ENCODE measurements at regions not wholly inside any gene's neighbourhood (a gene's known extent, or its start where the extent isn't known, plus 50 kb on each side); places are given as distances from the start of the nearest gene placed in this dataset.

DNA sequence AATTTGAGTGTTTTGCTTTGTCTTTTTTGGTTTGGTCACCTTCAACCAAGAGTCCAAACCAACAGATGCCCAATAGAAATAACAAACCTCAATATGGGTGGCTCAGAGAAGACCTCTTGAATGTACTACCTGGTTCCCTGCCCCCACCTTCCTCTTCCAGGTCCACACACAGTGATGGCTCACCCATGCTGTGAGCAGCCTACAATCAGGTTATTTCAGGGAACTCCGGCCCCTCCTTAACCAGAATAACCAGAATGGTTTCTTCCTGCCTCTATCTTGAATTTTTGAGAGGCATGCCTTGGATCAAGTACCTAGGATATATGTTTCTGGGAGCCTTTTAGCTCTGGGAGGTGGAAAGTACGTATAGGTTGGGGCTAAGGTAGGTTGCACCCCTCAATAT, 327.1 kb upstream of the PRDM1 start:
- ChIA-PET POLR2A (no interaction called here), CTCF (ENCODE audit: low intra/inter-chr PET ratio, low total read pairs) (no interaction called here)
- Histone ChIP-seq H3K4me1 (ENCODE audit: insufficient read depth, low read length) (no peaks in the 10 kb centered on the region), H3K4me2 (ENCODE audit: low read depth, low read length) (no peak overlapping the region), H2AFZ (ENCODE audit: low read length) (no peak overlapping the region), H3K4me3 (replicated peaks in 1 of 3; ENCODE audit: insufficient read depth in 1 of 3, low read depth in 2 of 3, low read length in 3 of 3) (no peak overlapping the region), H3K27ac (ENCODE audit: extremely low read length, insufficient read depth, low read length) (no peak overlapping the region), H3K9ac (ENCODE audit: insufficient read depth, low read depth, low read length) (no peak overlapping the region), H3K9me3 (ENCODE audit: low read length) (no peaks in the 10 kb centered on the region), H3K36me3 (replicated peaks in 1 of 2; ENCODE audit: control insufficient read depth in 1 of 2, insufficient read depth in 2 of 2, low read length in 2 of 2) (no peaks in the 10 kb centered on the region), H3K27me3 (ENCODE audit: control insufficient read depth in 1 of 2, insufficient read depth in 2 of 2, low read length in 2 of 2) (peaks cover 0 to 10% of the 10 kb centered on the region in 2 experiments; a peak in 2 of 5 replicates), H4K20me1 (ENCODE audit: insufficient read depth, low read length) (no peaks in the 10 kb centered on the region), H3K79me2 (ENCODE audit: insufficient read depth, low read length) (no peaks in the 10 kb centered on the region)
- TF ChIP-seq, protein P1, sequence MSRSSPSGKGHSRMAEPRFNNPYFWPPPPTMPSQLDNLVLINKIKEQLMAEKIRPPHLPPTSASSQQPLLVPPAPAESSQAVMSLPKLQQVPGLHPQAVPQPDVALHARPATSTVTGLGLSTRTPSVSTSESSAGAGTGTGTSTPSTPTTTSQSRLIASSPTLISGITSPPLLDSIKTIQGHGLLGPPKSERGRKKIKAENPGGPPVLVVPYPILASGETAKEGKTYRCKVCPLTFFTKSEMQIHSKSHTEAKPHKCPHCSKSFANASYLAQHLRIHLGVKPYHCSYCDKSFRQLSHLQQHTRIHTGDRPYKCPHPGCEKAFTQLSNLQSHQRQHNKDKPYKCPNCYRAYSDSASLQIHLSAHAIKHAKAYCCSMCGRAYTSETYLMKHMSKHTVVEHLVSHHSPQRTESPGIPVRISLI (CRISPR knock-in tag; IDR thresholded peaks at IDR 0.05; ENCODE audit: borderline replicate concordance): no peak
- no peak for TF ChIP-seq ZNF577 (CRISPR knock-in tag; IDR thresholded peaks at IDR 0.05; ENCODE audit: borderline replicate concordance, low read depth)
- TF ChIP-seq ARHGAP35 (CRISPR knock-in tag; IDR thresholded peaks at IDR 0.05; ENCODE audit: borderline replicate concordance): no peak
- 14% methylated on average over 2 of the region's 2 CpGs for WGBS (ENCODE audit: low lambda C conversion rate)
- FAIRE-seq (no peak), ATAC-seq (no peak), DNase-seq (ENCODE audit: low spot score) (no peak)
- intact Hi-C loops (cut with micrococcal nuclease; ENCODE audit: unreplicated experiment) (no loop called here), in situ Hi-C loops (cut with HindIII; ENCODE audit: extremely low pct_ligation_motif_present, low pct_unique_long_range_greater_than_20kb) (no loop called here)
- no TSS peak for BruUV-seq (replicated peaks)

DNA sequence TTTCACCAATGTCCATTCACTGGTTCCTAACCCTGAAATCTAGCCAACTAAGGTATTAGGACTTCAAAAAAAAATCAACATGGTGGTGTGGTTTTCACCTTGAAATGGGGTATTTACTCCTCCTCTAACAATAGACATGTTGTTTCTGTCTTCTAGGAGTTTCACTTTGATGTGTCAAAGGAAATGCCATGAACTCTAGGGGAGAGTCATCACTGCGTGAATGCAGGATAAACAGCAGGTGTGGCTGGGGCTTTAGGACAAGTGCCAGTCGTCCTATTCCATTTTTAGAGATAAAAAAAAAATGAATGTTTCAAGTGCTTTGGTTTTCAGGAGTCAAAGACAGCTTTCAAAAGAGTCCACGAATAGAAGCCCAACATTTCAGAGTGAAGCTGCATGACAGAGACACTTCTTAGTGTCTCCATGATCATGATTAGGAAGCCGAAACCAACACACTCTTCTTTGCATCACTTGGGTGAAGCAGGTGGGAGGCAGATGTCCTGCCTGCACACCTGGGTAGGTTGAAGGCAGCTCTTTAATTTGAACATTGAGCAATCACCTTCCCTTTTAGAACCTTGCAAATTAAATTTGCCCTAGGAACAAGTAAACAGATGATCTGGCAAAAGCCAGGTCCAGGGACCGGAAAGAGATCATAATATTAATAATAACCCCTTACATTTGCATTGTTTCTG, 328.5 kb upstream of the PRDM1 start:
- intact Hi-C loops (cut with micrococcal nuclease; ENCODE audit: unreplicated experiment): no loop called here
- Histone ChIP-seq H3K79me2 (ENCODE audit: insufficient read depth, low read length) (no peaks in the 10 kb centered on the region), H3K4me2 (ENCODE audit: low read depth, low read length) (no peak overlapping the region), H3K4me1 (ENCODE audit: insufficient read depth, low read length) (no peaks in the 10 kb centered on the region), H3K4me3 (replicated peaks in 1 of 3; ENCODE audit: insufficient read depth in 1 of 3, low read depth in 2 of 3, low read length in 3 of 3) (no peak overlapping the region), H3K27ac (ENCODE audit: extremely low read length, insufficient read depth, low read length) (no peak overlapping the region), H3K27me3 (ENCODE audit: control insufficient read depth in 1 of 2, insufficient read depth in 2 of 2, low read length in 2 of 2) (peaks cover 0 to 14% of the 10 kb centered on the region in 2 experiments; a peak in 2 of 5 replicates), H3K9me3 (ENCODE audit: low read length) (no peaks in the 10 kb centered on the region), H2AFZ (ENCODE audit: low read length) (no peak overlapping the region), H4K20me1 (ENCODE audit: insufficient read depth, low read length) (no peaks in the 10 kb centered on the region), H3K36me3 (replicated peaks in 1 of 2; ENCODE audit: control insufficient read depth in 1 of 2, insufficient read depth in 2 of 2, low read length in 2 of 2) (no peaks in the 10 kb centered on the region), H3K9ac (ENCODE audit: insufficient read depth, low read depth, low read length) (no peak overlapping the region)
- DNase-seq (ENCODE audit: low spot score): peak; percentile 13
- in situ Hi-C loops (cut with HindIII; ENCODE audit: extremely low pct_ligation_motif_present, low pct_unique_long_range_greater_than_20kb): no loop called here
- 3% methylated on average over 5 of the region's 5 CpGs for WGBS (ENCODE audit: low lambda C conversion rate)
- FAIRE-seq: no peak
- ChIA-PET POLR2A (no interaction called here), CTCF (ENCODE audit: low intra/inter-chr PET ratio, low total read pairs) (no interaction called here)
- no TSS peak for BruUV-seq (replicated peaks)
- ATAC-seq: no peak
- TF ChIP-seq ONECUT2 (CRISPR knock-in tag; IDR thresholded peaks at IDR 0.05) (no peak), CREM (IDR thresholded peaks at IDR 0.05) (0 out of 2 replicates have a peak, but pooled peaks have one; percentile 30), CREM (CRISPR knock-in tag; IDR thresholded peaks at IDR 0.05) (no peak), ARNTL (CRISPR knock-in tag; IDR thresholded peaks at IDR 0.05) (no peak), TBX3 (IDR thresholded peaks at IDR 0.05; ENCODE audit: borderline replicate concordance) (peak; percentile 70), SOX6 (IDR thresholded peaks at IDR 0.05) (no peak), SOX6 (CRISPR knock-in tag; IDR thresholded peaks at IDR 0.05) (peak; percentile 35; the same call in 1 of the 2 replicates), TCF7 (IDR thresholded peaks at IDR 0.05; ENCODE audit: low read depth) (peak; percentile 76), TP53 (CRISPR knock-in tag; conservative IDR thresholded peaks at IDR 0.05) (no peak), SOX5 (CRISPR knock-in tag; IDR thresholded peaks at IDR 0.05; ENCODE audit: borderline replicate concordance) (peak; percentile 92)
- TF ChIP-seq, protein P2, sequence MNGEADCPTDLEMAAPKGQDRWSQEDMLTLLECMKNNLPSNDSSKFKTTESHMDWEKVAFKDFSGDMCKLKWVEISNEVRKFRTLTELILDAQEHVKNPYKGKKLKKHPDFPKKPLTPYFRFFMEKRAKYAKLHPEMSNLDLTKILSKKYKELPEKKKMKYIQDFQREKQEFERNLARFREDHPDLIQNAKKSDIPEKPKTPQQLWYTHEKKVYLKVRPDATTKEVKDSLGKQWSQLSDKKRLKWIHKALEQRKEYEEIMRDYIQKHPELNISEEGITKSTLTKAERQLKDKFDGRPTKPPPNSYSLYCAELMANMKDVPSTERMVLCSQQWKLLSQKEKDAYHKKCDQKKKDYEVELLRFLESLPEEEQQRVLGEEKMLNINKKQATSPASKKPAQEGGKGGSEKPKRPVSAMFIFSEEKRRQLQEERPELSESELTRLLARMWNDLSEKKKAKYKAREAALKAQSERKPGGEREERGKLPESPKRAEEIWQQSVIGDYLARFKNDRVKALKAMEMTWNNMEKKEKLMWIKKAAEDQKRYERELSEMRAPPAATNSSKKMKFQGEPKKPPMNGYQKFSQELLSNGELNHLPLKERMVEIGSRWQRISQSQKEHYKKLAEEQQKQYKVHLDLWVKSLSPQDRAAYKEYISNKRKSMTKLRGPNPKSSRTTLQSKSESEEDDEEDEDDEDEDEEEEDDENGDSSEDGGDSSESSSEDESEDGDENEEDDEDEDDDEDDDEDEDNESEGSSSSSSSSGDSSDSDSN (CRISPR knock-in tag; IDR thresholded peaks at IDR 0.05): no peak
- TF ChIP-seq, protein P3, sequence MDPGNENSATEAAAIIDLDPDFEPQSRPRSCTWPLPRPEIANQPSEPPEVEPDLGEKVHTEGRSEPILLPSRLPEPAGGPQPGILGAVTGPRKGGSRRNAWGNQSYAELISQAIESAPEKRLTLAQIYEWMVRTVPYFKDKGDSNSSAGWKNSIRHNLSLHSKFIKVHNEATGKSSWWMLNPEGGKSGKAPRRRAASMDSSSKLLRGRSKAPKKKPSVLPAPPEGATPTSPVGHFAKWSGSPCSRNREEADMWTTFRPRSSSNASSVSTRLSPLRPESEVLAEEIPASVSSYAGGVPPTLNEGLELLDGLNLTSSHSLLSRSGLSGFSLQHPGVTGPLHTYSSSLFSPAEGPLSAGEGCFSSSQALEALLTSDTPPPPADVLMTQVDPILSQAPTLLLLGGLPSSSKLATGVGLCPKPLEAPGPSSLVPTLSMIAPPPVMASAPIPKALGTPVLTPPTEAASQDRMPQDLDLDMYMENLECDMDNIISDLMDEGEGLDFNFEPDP (CRISPR knock-in tag; conservative IDR thresholded peaks at IDR 0.05): no peak
